Immature natural killer cell (primary cell): ENCODE measurements at regions not wholly inside any gene's neighbourhood (a gene's known extent, or its start where the extent isn't known, plus 50 kb on each side); places are given as distances from the start of the nearest gene placed in this dataset.
"Not testable (repeated sequence)": the region's sequence is repeated elsewhere in the genome, so short reads cannot be mapped to it uniquely, and the experiment has no call there.

Experiments
- DNase-seq, 3 donors: peaks; one replicate each; pipeline ENCODE4 v3.0.0; 2022; ENCODE audit warnings: mixed read lengths in 1 of 3
- H3K27ac Mint-ChIP-seq, 6 donors: one replicate each; pipeline ENCODE4 v1.8.0; 2020; ENCODE audit warnings: mixed read lengths in 6 of 6, mild to moderate bottlenecking in 5 of 6, inconsistent platforms in 4 of 6, moderate library complexity in 3 of 6
- H3K27me3 Mint-ChIP-seq, 3 donors: one replicate each; pipeline ENCODE4 v1.8.0; 2020 to 2021; ENCODE audit warnings: low read depth in 3 of 3, mild to moderate bottlenecking in 3 of 3, mixed read lengths in 3 of 3, moderate library complexity in 3 of 3, inconsistent platforms in 1 of 3
- H3K36me3 Mint-ChIP-seq, 3 donors: one replicate each; pipeline ENCODE4 v1.8.0; 2020; ENCODE audit warnings: mixed read lengths in 3 of 3, inconsistent platforms in 2 of 3, mild to moderate bottlenecking in 2 of 3
- H3K4me1 Mint-ChIP-seq, 2 donors: one replicate each; pipeline ENCODE4 v1.8.0; 2020; ENCODE audit warnings: inconsistent platforms in 2 of 2, mild to moderate bottlenecking in 2 of 2, mixed read lengths in 2 of 2, moderate library complexity in 1 of 2
- H3K4me3 Mint-ChIP-seq, 5 donors: one replicate each; pipeline ENCODE4 v1.8.0; 2020; ENCODE audit warnings: mild to moderate bottlenecking in 5 of 5, mixed read lengths in 5 of 5, inconsistent platforms in 3 of 5, moderate library complexity in 3 of 5
- H3K9me3 Mint-ChIP-seq, 6 donors: one replicate each; pipeline ENCODE4 v1.8.0; 2020; ENCODE audit warnings: mild to moderate bottlenecking in 6 of 6, mixed read lengths in 6 of 6, inconsistent platforms in 4 of 6, moderate library complexity in 3 of 6

DNA sequence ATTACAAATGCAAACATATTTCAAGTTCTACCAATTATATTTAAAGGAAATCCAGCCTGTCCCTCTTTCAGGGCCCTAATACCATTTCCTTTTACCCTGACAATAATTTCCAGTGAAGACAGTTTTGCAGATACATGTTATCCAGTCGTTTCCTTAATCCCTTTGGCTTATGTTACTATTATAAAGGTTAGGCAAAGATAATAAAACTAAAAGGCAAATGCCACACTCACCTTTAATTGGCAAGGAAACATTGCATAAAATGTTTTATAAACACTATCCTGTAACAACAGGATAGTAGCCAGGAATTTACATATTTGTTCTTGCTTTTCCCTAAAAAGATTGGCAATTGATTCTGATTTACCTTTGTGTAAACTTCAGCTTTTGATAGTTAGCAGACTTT, 168.7 kb downstream of the AEBP2 start:
- Mint-ChIP-seq H3K27ac (no peak overlapping the region), H3K4me3 (no peak overlapping the region), H3K36me3 (peaks cover 17 to 48% (median 46%) of the 10 kb centered on the region in 3 donors), H3K27me3 (peaks cover 0 to 1% (median 0%) of the 10 kb centered on the region in 3 donors), H3K4me1 (no peaks in the 10 kb centered on the region), H3K9me3 (peaks cover 0 to 4% (median 0%) of the 10 kb centered on the region in 6 donors)
- no peak for DNase-seq

DNA sequence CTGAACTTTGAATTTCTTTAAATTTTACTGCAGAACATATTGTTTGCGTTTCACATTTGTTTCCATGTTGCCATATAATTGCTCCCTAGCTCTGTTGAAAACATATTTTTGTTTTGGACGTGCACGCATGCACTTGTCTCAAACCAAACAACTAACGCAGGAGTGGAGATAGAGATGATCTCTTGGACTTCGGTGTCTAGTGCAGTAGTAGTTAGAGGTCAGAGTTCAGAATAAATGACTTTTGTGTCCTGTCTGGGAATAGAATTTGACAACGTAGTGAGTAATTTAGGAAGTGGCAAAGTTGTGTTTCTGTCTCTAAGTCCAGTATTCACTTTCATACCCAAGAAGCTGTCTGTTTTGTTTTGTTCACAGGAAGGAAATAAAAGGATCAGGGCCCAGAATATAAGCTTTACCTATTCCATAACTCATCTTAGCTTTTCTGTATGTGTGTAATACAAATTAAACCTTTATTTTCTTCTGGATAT, 173.8 kb downstream of the AEBP2 start:
- Mint-ChIP-seq H3K27me3 (peaks cover 0 to 2% (median 0%) of the 10 kb centered on the region in 3 donors), H3K27ac (no peak overlapping the region), H3K4me3 (no peak overlapping the region), H3K4me1 (peaks cover 4 to 16% of the 10 kb centered on the region in 2 donors), H3K9me3 (peaks cover 0 to 4% (median 0%) of the 10 kb centered on the region in 6 donors), H3K36me3 (peaks cover 11 to 27% (median 18%) of the 10 kb centered on the region in 3 donors)
- no peak for DNase-seq

DNA sequence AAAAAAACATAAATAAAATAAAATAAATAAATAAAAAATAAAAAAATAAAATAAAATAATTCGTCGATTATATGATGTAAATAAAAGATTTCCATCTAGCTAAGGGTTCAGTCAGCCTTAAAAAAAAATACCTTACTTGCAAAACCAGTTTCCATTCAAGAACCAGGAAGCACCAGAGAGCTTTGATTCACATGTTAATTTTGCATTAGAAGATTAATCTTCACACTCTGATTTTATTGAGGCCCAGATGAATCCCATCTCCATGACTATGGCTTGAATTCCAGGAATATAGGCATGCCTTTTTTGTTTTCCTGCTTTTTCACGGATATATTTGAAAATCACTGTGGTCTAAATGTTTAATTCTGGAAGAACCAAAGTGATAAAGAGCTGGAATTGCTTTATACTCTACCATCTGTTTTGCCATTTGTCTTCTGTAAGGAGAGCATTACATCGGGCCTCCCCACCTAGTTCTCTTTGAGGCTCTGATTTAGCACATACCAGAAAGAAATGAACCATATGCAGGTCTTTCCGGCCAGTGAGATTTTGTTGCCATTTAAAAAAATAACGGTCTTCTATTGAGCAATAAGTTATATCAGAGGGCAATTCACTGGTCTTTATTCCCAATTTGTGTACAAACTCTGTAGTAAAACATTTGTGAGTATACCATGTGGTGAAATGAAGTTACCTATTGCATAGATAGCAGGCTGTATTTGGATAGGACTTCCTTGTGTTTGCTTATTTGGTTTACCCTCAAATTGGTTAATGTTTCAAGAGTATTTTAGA, 175.5 kb downstream of the AEBP2 start:
- H3K36me3 Mint-ChIP-seq, result peaks cover 11 to 27% (median 18%) of the 10 kb centered on the region in 3 donors
- no peak overlapping the region for H3K27ac Mint-ChIP-seq
- H3K4me3 Mint-ChIP-seq, result no peak overlapping the region
- peaks cover 4 to 16% of the 10 kb centered on the region in 2 donors for H3K4me1 Mint-ChIP-seq
- H3K9me3 Mint-ChIP-seq, result peaks cover 0 to 4% (median 0%) of the 10 kb centered on the region in 6 donors
- peaks cover 0 to 2% (median 0%) of the 10 kb centered on the region in 3 donors for H3K27me3 Mint-ChIP-seq
- DNase-seq, result no peak

DNA sequence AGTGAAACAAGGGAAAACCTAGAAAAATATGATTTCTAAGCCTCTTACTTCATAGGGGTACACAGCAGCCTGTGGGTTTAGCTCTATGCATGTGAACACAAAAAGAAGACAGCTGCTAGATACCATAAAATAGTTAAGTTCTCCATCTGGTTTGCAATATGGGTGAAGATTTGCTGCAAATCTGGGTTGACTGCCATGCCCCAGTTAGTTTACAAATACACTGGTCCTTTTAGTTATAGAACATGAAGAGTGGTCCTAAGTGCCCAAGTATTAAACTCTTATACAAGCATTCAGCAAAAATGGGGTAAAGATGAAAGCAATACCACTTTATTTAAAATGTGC, 176.1 kb downstream of the AEBP2 start:
- DNase-seq, result no peak
- no peak overlapping the region for H3K27ac Mint-ChIP-seq
- peaks cover 0 to 4% (median 0%) of the 10 kb centered on the region in 6 donors for H3K9me3 Mint-ChIP-seq
- peaks cover 11 to 24% (median 18%) of the 10 kb centered on the region in 3 donors for H3K36me3 Mint-ChIP-seq
- H3K4me3 Mint-ChIP-seq, result no peak overlapping the region
- peaks cover 0 to 2% (median 0%) of the 10 kb centered on the region in 3 donors for H3K27me3 Mint-ChIP-seq
- H3K4me1 Mint-ChIP-seq, result peaks cover 4 to 16% of the 10 kb centered on the region in 2 donors

DNA sequence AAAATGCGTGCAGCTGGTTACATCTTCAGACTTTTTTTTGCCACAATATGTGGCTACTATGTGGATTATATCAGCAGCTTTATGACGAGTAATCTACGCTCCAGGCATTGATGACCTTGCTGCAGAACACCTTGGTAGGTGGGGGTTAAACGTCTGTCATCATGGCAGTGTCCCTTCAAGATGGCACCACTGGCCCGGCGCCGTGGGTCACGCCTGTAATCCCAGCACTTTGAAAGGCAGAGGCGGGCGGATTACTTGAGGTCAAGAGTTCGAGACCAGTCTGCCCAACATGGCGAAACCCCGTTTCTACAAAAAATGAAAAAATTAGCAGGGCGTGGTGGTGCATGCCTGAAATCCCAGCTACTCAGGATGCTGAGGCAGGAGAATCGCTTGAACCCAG, 177.5 kb downstream of the AEBP2 start:
- H3K27me3 Mint-ChIP-seq, result peaks cover 0 to 2% (median 0%) of the 10 kb centered on the region in 3 donors
- H3K9me3 Mint-ChIP-seq, result peaks cover 0 to 2% (median 0%) of the 10 kb centered on the region in 6 donors
- no peak overlapping the region for H3K27ac Mint-ChIP-seq
- peaks cover 7 to 11% (median 8%) of the 10 kb centered on the region in 3 donors for H3K36me3 Mint-ChIP-seq
- no peak overlapping the region for H3K4me3 Mint-ChIP-seq
- no peak for DNase-seq
- H3K4me1 Mint-ChIP-seq, result peaks cover 4 to 16% of the 10 kb centered on the region in 2 donors

DNA sequence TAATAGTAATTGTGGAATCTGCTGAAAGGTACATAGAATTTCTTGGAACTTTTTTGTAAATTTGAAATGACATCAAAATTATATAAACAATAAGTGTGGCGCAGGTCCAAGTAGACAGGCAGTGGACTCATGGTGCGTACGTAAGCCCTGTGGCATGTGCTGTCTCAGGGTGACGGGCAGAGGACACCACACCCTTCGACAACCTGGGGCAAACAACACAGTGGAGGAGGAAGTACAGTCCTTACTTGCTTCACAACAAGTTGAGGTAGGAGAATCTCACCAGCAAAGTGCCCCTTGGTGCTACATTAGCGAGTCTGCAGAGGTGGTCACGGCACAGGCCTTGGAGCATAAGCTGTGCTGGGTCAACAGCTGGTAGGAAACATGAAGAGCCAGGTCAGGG, 180.9 kb downstream of the AEBP2 start:
- H3K4me3 Mint-ChIP-seq, result no peak overlapping the region

DNA sequence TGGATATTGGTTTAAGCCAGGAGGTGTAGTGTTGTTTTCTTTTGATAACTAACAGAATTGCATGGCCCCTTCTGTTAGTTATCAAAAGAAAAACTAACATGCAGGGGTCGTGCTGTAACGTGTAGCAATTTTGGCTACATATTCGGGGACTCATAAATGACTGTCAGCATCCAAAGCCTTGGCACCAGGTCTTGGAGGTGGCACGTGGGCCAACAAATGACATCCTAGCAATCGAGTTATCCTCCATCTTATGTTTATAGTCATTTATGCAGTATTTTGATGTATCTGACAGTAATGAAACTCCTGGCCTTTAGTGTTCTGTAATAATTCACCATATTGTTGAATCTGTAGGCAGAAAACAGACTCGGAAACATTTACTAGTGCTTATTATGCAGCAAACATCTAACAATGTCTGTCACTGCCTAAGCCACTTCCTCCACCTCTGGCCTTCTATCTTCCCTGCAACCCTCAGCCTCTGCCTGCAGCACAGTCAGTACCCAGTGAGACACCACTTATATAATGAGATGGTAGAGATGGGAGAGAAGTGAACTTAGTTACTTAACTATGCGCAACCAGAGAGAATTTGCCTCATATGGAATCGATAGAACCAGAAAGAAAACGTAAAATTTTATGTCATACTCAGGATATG, 184.6 kb downstream of the AEBP2 start:
- peaks cover 0 to 4% (median 4%) of the 10 kb centered on the region in 3 donors for H3K36me3 Mint-ChIP-seq
- H3K4me3 Mint-ChIP-seq, result no peak overlapping the region
- peaks cover 2 to 7% of the 10 kb centered on the region in 2 donors for H3K4me1 Mint-ChIP-seq
- H3K9me3 Mint-ChIP-seq, result peaks cover 0 to 2% (median 0%) of the 10 kb centered on the region in 6 donors
- H3K27ac Mint-ChIP-seq, result no peak overlapping the region
- no peaks in the 10 kb centered on the region for H3K27me3 Mint-ChIP-seq
- no peak for DNase-seq

More for the DNA sequence above, 180.9 kb downstream of the AEBP2 start:
- peaks cover 0 to 2% (median 0%) of the 10 kb centered on the region in 6 donors for H3K9me3 Mint-ChIP-seq
- peaks cover 6 to 21% of the 10 kb centered on the region in 2 donors for H3K4me1 Mint-ChIP-seq
- no peak for DNase-seq
- H3K36me3 Mint-ChIP-seq, result peaks cover 0 to 4% (median 0%) of the 10 kb centered on the region in 3 donors
- no peak overlapping the region for H3K27ac Mint-ChIP-seq
- peaks cover 0 to 2% (median 0%) of the 10 kb centered on the region in 3 donors for H3K27me3 Mint-ChIP-seq

DNA sequence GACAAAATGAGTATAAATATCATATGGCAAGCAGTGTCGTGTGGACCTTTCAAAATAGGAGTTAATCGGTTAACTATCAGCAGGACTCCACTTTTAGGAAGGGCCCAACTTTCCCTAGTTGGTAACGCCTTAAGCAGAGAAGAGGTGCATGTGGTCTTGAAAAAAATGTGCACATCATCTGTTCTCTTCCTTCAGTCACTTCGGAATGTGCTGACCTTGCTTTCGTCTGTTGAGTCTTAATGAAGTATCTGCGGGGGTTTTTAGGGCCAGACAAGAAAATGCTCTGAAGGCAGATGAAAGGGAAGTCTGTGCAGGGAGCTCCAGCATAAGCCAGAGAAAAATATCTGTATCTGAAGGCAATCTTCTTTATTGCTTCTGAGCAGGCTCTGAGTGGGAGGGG, 185.2 kb downstream of the AEBP2 start:
- no peaks in the 10 kb centered on the region for H3K27me3 Mint-ChIP-seq
- no peak overlapping the region for H3K27ac Mint-ChIP-seq
- peaks cover 0 to 8% (median 4%) of the 10 kb centered on the region in 3 donors for H3K36me3 Mint-ChIP-seq
- no peak overlapping the region for H3K4me3 Mint-ChIP-seq
- H3K9me3 Mint-ChIP-seq, result peaks cover 0 to 2% (median 0%) of the 10 kb centered on the region in 6 donors
- H3K4me1 Mint-ChIP-seq, result peaks cover 2 to 7% of the 10 kb centered on the region in 2 donors
- DNase-seq, result no peak

DNA sequence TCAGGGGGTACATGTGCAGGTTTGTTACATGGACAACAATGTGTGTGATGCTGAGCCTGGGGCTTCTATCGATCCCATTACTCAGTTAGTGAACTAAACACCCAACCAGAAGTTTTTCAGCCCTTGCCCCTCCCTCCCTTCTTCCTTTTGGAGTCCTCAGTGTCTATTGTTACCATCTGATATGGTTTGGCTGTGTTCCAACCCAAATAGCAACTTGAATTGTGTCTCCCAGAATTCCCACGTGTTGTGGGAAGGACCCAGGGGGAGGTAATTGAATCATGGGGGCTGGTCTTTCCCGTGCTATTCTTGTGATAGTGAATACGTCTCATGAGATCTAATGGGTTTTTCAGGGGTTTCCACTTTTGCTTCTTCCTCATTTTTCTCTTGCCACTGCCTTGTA, 186.3 kb downstream of the AEBP2 start:
- not testable (repeated sequence) for H3K36me3 Mint-ChIP-seq, H3K4me3 Mint-ChIP-seq, H3K4me1 Mint-ChIP-seq, H3K27ac Mint-ChIP-seq, H3K27me3 Mint-ChIP-seq, DNase-seq, H3K9me3 Mint-ChIP-seq

DNA sequence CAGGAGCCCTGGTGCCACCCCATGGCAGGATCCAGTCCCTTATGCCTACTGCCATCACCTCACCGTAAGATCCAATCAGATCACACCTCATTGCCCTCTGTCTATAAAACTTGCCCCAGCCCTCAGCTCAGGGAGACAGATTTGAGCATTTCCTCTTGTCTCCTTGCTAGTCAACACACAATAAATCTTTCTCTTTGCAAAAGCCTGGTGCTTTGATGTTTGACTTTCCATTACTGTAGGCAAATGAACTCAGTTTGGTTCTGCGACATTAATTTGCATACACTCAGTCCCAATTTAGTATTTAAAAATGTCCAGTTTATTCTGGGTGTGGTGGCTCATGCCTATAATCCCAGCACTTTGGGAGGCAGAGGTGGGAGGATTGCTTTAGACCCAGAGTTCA, 188.4 kb downstream of the AEBP2 start:
- Mint-ChIP-seq H3K4me3 (no peak overlapping the region), H3K27ac (no peak overlapping the region), H3K36me3 (peaks cover 0 to 8% (median 4%) of the 10 kb centered on the region in 3 donors), H3K9me3 (no peaks in the 10 kb centered on the region), H3K27me3 (no peaks in the 10 kb centered on the region), H3K4me1 (peaks cover 2 to 7% of the 10 kb centered on the region in 2 donors)
- no peak for DNase-seq

DNA sequence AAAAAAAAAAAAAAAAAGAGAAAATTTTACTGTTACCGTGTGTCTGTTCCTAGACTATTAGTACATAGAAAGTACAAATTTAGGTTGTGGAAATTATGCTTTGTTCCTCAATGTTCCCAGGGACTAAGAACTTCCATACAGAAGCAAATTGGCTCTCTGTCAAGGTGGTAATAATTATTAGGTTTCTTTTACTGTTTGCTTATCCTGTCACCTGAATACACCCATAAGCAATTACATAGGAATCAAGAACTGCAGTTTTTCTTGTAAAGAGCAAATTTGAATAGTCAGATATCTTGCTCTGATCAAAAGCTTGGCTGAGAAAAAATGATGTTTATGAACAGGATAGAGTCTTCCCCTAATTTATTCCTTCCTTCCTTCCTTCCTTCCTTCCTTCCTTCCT, 191.2 kb downstream of the AEBP2 start:
- H3K27ac Mint-ChIP-seq, result no peak overlapping the region
- no peak overlapping the region for H3K4me3 Mint-ChIP-seq
- H3K27me3 Mint-ChIP-seq, result peaks cover 0 to 3% (median 0%) of the 10 kb centered on the region in 3 donors
- H3K9me3 Mint-ChIP-seq, result peaks cover 0 to 2% (median 0%) of the 10 kb centered on the region in 6 donors
- no peak for DNase-seq
- peaks cover 0 to 19% (median 0%) of the 10 kb centered on the region in 3 donors for H3K36me3 Mint-ChIP-seq
- H3K4me1 Mint-ChIP-seq, result no peaks in the 10 kb centered on the region

DNA sequence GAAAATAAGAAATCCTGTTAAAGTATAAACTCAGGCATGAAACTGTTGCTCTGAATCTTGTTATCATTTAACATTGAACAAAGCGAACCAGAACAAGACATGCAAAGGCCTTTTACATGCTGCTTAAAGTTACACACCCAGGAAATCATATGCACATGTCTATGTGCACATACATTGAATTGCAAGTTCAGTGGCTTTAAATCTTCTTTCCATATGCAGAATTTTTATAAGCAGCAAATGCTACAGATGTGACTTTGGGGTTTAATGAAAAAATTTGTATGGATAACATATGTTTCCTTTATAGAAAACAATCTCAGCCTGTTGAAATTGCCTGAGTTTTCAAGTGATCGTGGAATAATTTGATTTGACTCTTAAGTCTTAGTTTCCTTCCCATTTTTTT, 193.9 kb downstream of the AEBP2 start:
- H3K4me3 Mint-ChIP-seq, result no peak overlapping the region
- H3K36me3 Mint-ChIP-seq, result peaks cover 4 to 19% (median 5%) of the 10 kb centered on the region in 3 donors
- H3K27ac Mint-ChIP-seq, result no peak overlapping the region
- peaks cover 0 to 5% (median 0%) of the 10 kb centered on the region in 3 donors for H3K27me3 Mint-ChIP-seq
- H3K9me3 Mint-ChIP-seq, result peaks cover 0 to 2% (median 0%) of the 10 kb centered on the region in 6 donors
- no peak for DNase-seq
- no peaks in the 10 kb centered on the region for H3K4me1 Mint-ChIP-seq

DNA sequence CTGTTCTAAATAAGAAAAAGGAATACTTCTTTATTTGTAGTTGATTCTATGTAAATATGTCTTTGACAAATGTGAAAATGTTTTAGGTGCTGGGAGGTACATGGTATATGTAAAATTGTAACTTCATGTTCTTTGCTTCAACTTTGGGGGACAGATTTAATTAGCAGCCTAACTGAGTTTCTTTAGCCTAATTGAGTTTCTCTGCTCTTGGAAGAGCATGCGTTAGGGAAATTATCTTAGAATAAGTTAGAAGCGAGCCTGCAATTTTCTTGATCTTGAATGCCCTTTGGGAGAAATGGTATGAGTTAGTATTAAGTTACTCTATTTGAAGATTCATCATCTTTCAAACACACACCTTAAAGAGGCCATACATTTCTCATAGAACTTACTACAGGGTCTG, 194.3 kb downstream of the AEBP2 start:
- Mint-ChIP-seq H3K4me1 (no peaks in the 10 kb centered on the region), H3K36me3 (peaks cover 4 to 19% (median 5%) of the 10 kb centered on the region in 3 donors), H3K4me3 (no peak overlapping the region), H3K9me3 (peaks cover 0 to 2% (median 0%) of the 10 kb centered on the region in 6 donors), H3K27me3 (peaks cover 0 to 5% (median 0%) of the 10 kb centered on the region in 3 donors), H3K27ac (no peak overlapping the region)
- DNase-seq, result no peak
